ENCODE measurements at regions not wholly inside any gene's neighbourhood (a gene's known extent, or its start where the extent isn't known, plus 50 kb on each side); places are given as distances from the start of the nearest gene placed in this dataset.

- Histone ChIP-seq H3K4me2 (ENCODE audit: insufficient read depth, low read length) (no peak overlapping the region), H4K20me1 (ENCODE audit: insufficient read depth, low read length) (no peaks in the 10 kb centered on the region), H3K9ac (ENCODE audit: low read depth, low read length) (no peak overlapping the region), H3K27me3 (ENCODE audit: insufficient read depth, low read length, poor library complexity) (no peaks in the 10 kb centered on the region), H3K36me3 (ENCODE audit: insufficient read depth, low read length) (no peaks in the 10 kb centered on the region), H2AFZ (ENCODE audit: low read depth, low read length) (no peak overlapping the region), H3K4me1 (ENCODE audit: insufficient read depth, low read length) (no peaks in the 10 kb centered on the region), H3K9me3 (ENCODE audit: insufficient read depth, low read length, severe bottlenecking) (no peaks in the 10 kb centered on the region), H3K4me3 (ENCODE audit: low read depth in 1 of 2, low read length in 2 of 2) (no peak overlapping the region), H3K27ac (ENCODE audit: low read length) (no peak overlapping the region), H3K79me2 (ENCODE audit: insufficient read depth, low read length) (no peaks in the 10 kb centered on the region)
- no peak for DNase-seq
- ATAC-seq (ENCODE audit: insufficient read depth, low read depth), result no peak
- no peak for TF ChIP-seq EZH2 (IDR thresholded peaks at IDR 0.05; ENCODE audit: borderline replicate concordance, low read depth, low read length, severe bottlenecking)
- TF ChIP-seq CTCF (IDR thresholded peaks at IDR 0.05; ENCODE audit: borderline replicate concordance, extremely low read depth, low read length, poor library complexity, severe bottlenecking), result no peak
Observed at GRCh38 chr5:42302186-42302585, 121.1 kb upstream of the GHR start.

- Histone ChIP-seq H3K4me1 (ENCODE audit: insufficient read depth, low read length) (no peaks in the 10 kb centered on the region), H3K4me2 (ENCODE audit: insufficient read depth, low read length) (no peak overlapping the region), H3K4me3 (ENCODE audit: low read depth in 1 of 2, low read length in 2 of 2) (no peak overlapping the region), H3K9ac (ENCODE audit: low read depth, low read length) (no peak overlapping the region), H3K36me3 (ENCODE audit: insufficient read depth, low read length) (no peaks in the 10 kb centered on the region), H3K9me3 (ENCODE audit: insufficient read depth, low read length, severe bottlenecking) (no peaks in the 10 kb centered on the region), H3K79me2 (ENCODE audit: insufficient read depth, low read length) (no peaks in the 10 kb centered on the region), H4K20me1 (ENCODE audit: insufficient read depth, low read length) (no peaks in the 10 kb centered on the region), H3K27ac (ENCODE audit: low read length) (no peak overlapping the region), H3K27me3 (ENCODE audit: insufficient read depth, low read length, poor library complexity) (no peaks in the 10 kb centered on the region), H2AFZ (ENCODE audit: low read depth, low read length) (no peak overlapping the region)
- ATAC-seq (ENCODE audit: insufficient read depth, low read depth), result no peak
- DNase-seq, result no peak
- no peak for TF ChIP-seq CTCF (IDR thresholded peaks at IDR 0.05; ENCODE audit: borderline replicate concordance, extremely low read depth, low read length, poor library complexity, severe bottlenecking)
- TF ChIP-seq EZH2 (IDR thresholded peaks at IDR 0.05; ENCODE audit: borderline replicate concordance, low read depth, low read length, severe bottlenecking), result no peak
Observed at GRCh38 chr5:42306287-42306686, 117.0 kb upstream of the GHR start.

GRCh38 chr5:42309865-42310264 is 113.4 kb upstream of the GHR start:
- no peaks in the 10 kb centered on the region for H3K4me1 ChIP-seq (ENCODE audit: insufficient read depth, low read length)
- H2AFZ ChIP-seq (ENCODE audit: low read depth, low read length), result no peak overlapping the region
- no peaks in the 10 kb centered on the region for H3K27me3 ChIP-seq (ENCODE audit: insufficient read depth, low read length, poor library complexity)

More at GRCh38 chr5:42309865-42310264, 113.4 kb upstream of the GHR start:
- TF ChIP-seq EZH2 (IDR thresholded peaks at IDR 0.05; ENCODE audit: borderline replicate concordance, low read depth, low read length, severe bottlenecking) (no peak), CTCF (IDR thresholded peaks at IDR 0.05; ENCODE audit: borderline replicate concordance, extremely low read depth, low read length, poor library complexity, severe bottlenecking) (no peak)
- H3K9ac ChIP-seq (ENCODE audit: low read depth, low read length), result no peak overlapping the region
- H3K4me2 ChIP-seq (ENCODE audit: insufficient read depth, low read length), result no peak overlapping the region
- no peak overlapping the region for H3K27ac ChIP-seq (ENCODE audit: low read length)
- no peaks in the 10 kb centered on the region for H3K36me3 ChIP-seq (ENCODE audit: insufficient read depth, low read length)
- H3K79me2 ChIP-seq (ENCODE audit: insufficient read depth, low read length), result no peaks in the 10 kb centered on the region
- no peak overlapping the region for H3K4me3 ChIP-seq (ENCODE audit: low read depth in 1 of 2, low read length in 2 of 2)
- ATAC-seq (ENCODE audit: insufficient read depth, low read depth) (no peak), DNase-seq (no peak)
- no peaks in the 10 kb centered on the region for H4K20me1 ChIP-seq (ENCODE audit: insufficient read depth, low read length)
- H3K9me3 ChIP-seq (ENCODE audit: insufficient read depth, low read length, severe bottlenecking), result no peaks in the 10 kb centered on the region
